Stimulated activated naive CD8-positive, alpha-beta T cell treated with anti-CD3 and anti-CD28 coated beads, Interleukin-15, Interleukin-2, amounts not matched to agents 100 ng/mL and 50 ng/mL, for 24 hours (primary cell): ENCODE measurements at regions not wholly inside any gene's neighbourhood (a gene's known extent, or its start where the extent isn't known, plus 50 kb on each side); places are given as distances from the start of the nearest gene placed in this dataset.
"Not testable (repeated sequence)": the region's sequence is repeated elsewhere in the genome, so short reads cannot be mapped to it uniquely, and the experiment has no call there.

Source experiments
- H3K27ac Mint-ChIP-seq: one replicate; pipeline ENCODE4 v1.8.0; 2021; ENCODE audit warnings: mild to moderate bottlenecking, mixed read lengths
- H3K27me3 Mint-ChIP-seq: one replicate; pipeline ENCODE4 v1.8.0; 2021; ENCODE audit warnings: mixed read lengths
- H3K36me3 Mint-ChIP-seq: one replicate; pipeline ENCODE4 v1.8.0; 2021; ENCODE audit warnings: low read depth, mixed read lengths
- H3K4me1 Mint-ChIP-seq: one replicate; pipeline ENCODE4 v1.8.0; 2021; ENCODE audit warnings: low read depth, mixed read lengths
- H3K4me3 Mint-ChIP-seq: one replicate; pipeline ENCODE4 v1.8.0; 2021; ENCODE audit warnings: mild to moderate bottlenecking, mixed read lengths
- H3K9me3 Mint-ChIP-seq: one replicate; pipeline ENCODE4 v1.8.0; 2021; ENCODE audit warnings: mixed read lengths

DNA sequence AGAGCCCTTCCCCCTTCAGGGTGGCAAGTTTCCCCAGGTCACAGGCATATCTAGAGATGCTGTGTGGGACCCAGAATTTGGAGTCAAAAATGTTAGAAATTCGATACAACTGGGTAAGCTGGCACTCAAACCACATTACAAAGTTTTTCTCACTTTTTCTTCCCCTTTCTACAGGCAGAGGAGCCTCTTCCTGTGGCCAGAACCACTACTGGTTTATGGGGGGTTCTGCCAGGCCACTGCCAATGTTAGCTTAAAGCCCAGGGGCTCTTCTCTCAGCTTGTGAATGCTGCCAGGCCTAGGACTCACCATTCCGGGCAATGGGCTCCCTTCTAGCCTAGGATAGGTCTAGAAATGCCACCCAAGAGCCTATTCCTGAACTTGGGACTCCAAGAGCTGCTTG, 617.9 kb upstream of the PHF14 start:
- H3K27ac Mint-ChIP-seq = no peak overlapping the region
- H3K4me3 Mint-ChIP-seq = no peak overlapping the region
- H3K4me1 Mint-ChIP-seq = no peaks in the 10 kb centered on the region
- H3K36me3 Mint-ChIP-seq = no peaks in the 10 kb centered on the region
- peaks cover 9% of the 10 kb centered on the region for H3K9me3 Mint-ChIP-seq
- H3K27me3 Mint-ChIP-seq = no peaks in the 10 kb centered on the region

- no peaks in the 10 kb centered on the region for H3K27me3 Mint-ChIP-seq
- H3K4me3 Mint-ChIP-seq = no peak overlapping the region
- no peaks in the 10 kb centered on the region for H3K4me1 Mint-ChIP-seq
- peaks cover 9% of the 10 kb centered on the region for H3K9me3 Mint-ChIP-seq
- no peak overlapping the region for H3K27ac Mint-ChIP-seq
- H3K36me3 Mint-ChIP-seq = no peaks in the 10 kb centered on the region
Observed at GRCh38 chr7:10360050-10360449, 613.6 kb upstream of the PHF14 start.

DNA sequence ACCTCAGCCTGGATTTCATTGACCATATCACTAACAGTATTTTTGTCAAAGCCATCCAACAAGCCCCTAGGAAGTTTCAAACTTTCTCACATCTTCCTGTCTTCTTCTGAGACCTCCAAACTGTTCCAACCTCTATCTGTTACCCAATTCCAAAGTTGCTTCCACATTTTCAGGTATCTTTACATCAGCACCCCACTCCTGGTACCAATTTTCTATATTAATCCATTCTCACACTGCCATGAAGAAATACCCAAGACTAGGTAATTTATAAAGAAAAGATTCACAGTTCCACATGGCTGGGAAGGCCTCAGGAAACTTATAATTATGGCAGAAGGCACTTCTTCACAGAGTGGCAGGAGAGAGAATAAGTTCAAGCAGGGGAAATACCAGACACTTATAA, 571.9 kb upstream of the PHF14 start:
- H3K36me3 Mint-ChIP-seq = no peaks in the 10 kb centered on the region
- no peaks in the 10 kb centered on the region for H3K4me1 Mint-ChIP-seq
- no peaks in the 10 kb centered on the region for H3K27me3 Mint-ChIP-seq
- H3K9me3 Mint-ChIP-seq = peaks cover 23% of the 10 kb centered on the region
- no peak overlapping the region for H3K27ac Mint-ChIP-seq
- H3K4me3 Mint-ChIP-seq = no peak overlapping the region

GRCh38 chr7:10412422-10413019, 561.2 kb upstream of the PHF14 start:
- H3K36me3 Mint-ChIP-seq = no peaks in the 10 kb centered on the region
- H3K27me3 Mint-ChIP-seq = no peaks in the 10 kb centered on the region
- no peak overlapping the region for H3K27ac Mint-ChIP-seq
- H3K4me1 Mint-ChIP-seq = no peaks in the 10 kb centered on the region
- no peaks in the 10 kb centered on the region for H3K9me3 Mint-ChIP-seq
- no peak overlapping the region for H3K4me3 Mint-ChIP-seq

DNA sequence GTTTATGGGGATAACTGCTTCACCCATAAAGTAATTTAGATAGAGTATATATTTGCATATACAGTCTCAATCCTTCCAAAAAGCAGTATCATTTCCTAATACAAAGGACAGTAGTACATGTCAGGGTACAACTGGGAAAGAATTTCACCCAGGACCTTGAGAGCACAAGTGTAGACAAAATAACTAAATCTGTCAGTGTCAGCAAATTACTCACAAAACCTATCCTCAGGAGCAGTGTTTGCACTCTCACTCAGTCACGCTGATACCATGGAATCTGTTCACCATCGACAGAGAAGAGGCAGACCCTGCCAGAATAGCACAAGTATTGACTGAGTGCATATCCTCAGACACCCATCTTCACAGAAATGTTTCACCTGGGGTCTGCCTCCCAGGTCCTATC, 554.7 kb upstream of the PHF14 start:
- no peak overlapping the region for H3K4me3 Mint-ChIP-seq
- H3K27me3 Mint-ChIP-seq = no peaks in the 10 kb centered on the region
- H3K4me1 Mint-ChIP-seq = no peaks in the 10 kb centered on the region
- no peaks in the 10 kb centered on the region for H3K36me3 Mint-ChIP-seq
- H3K9me3 Mint-ChIP-seq = no peaks in the 10 kb centered on the region
- no peak overlapping the region for H3K27ac Mint-ChIP-seq

GRCh38 chr7:10429031-10429430, 544.6 kb upstream of the PHF14 start:
- Mint-ChIP-seq H3K36me3 (no peaks in the 10 kb centered on the region), H3K27ac (no peak overlapping the region), H3K27me3 (no peaks in the 10 kb centered on the region), H3K9me3 (peaks cover 5% of the 10 kb centered on the region), H3K4me3 (no peak overlapping the region), H3K4me1 (no peaks in the 10 kb centered on the region)

- Mint-ChIP-seq H3K27me3 (no peaks in the 10 kb centered on the region), H3K36me3 (no peaks in the 10 kb centered on the region), H3K27ac (no peak overlapping the region), H3K4me1 (no peaks in the 10 kb centered on the region), H3K9me3 (peaks cover 5% of the 10 kb centered on the region), H3K4me3 (no peak overlapping the region)
Observed at GRCh38 chr7:10429511-10429910, 544.2 kb upstream of the PHF14 start.

GRCh38 chr7:10436302-10436701, 537.4 kb upstream of the PHF14 start:
- Mint-ChIP-seq H3K27ac (no peak overlapping the region), H3K27me3 (no peaks in the 10 kb centered on the region), H3K4me1 (no peaks in the 10 kb centered on the region), H3K36me3 (no peaks in the 10 kb centered on the region), H3K9me3 (no peaks in the 10 kb centered on the region), H3K4me3 (no peak overlapping the region)

- no peak overlapping the region for H3K27ac Mint-ChIP-seq
- no peaks in the 10 kb centered on the region for H3K36me3 Mint-ChIP-seq
- H3K27me3 Mint-ChIP-seq = no peaks in the 10 kb centered on the region
- H3K4me3 Mint-ChIP-seq = no peak overlapping the region
- H3K4me1 Mint-ChIP-seq = no peaks in the 10 kb centered on the region
- peaks cover 9% of the 10 kb centered on the region for H3K9me3 Mint-ChIP-seq
Observed at GRCh38 chr7:10439027-10439426, 534.6 kb upstream of the PHF14 start.

GRCh38 chr7:10455936-10456335, 517.7 kb upstream of the PHF14 start:
- Mint-ChIP-seq H3K4me1 (no peaks in the 10 kb centered on the region), H3K4me3 (no peak overlapping the region), H3K36me3 (no peaks in the 10 kb centered on the region), H3K27me3 (no peaks in the 10 kb centered on the region), H3K9me3 (peaks cover 28% of the 10 kb centered on the region), H3K27ac (no peak overlapping the region)

- H3K9me3 Mint-ChIP-seq = peaks cover 6% of the 10 kb centered on the region
- no peaks in the 10 kb centered on the region for H3K27me3 Mint-ChIP-seq
- H3K36me3 Mint-ChIP-seq = no peaks in the 10 kb centered on the region
- no peak overlapping the region for H3K4me3 Mint-ChIP-seq
- H3K4me1 Mint-ChIP-seq = no peaks in the 10 kb centered on the region
- no peak overlapping the region for H3K27ac Mint-ChIP-seq
Observed at GRCh38 chr7:10460474-10460873, 513.2 kb upstream of the PHF14 start.

DNA sequence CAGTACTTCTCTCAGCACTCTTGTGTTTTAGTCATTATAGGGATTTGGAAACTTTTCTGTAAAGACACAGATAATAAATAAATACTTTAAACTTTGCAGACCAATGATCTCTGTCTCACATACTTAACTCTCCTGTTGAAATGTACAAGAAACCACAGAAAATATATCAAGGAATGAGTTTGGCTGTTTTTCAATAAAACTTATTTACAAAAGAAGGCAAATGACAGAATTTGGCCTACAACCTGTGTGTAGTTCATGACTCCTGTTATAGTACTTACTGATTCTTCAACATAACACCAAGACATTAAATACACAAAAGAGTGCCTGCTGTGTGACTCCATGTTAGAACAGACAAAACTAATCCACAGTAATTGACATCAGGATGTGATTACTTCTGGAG, 510.0 kb upstream of the PHF14 start:
- Mint-ChIP-seq H3K27ac (no peak overlapping the region), H3K27me3 (no peaks in the 10 kb centered on the region), H3K4me3 (no peak overlapping the region), H3K4me1 (no peaks in the 10 kb centered on the region), H3K36me3 (no peaks in the 10 kb centered on the region), H3K9me3 (peaks cover 4% of the 10 kb centered on the region)

GRCh38 chr7:10465536-10465935, 508.1 kb upstream of the PHF14 start:
- H3K4me3 Mint-ChIP-seq, H3K4me1 Mint-ChIP-seq, H3K36me3 Mint-ChIP-seq: not testable (repeated sequence)

DNA sequence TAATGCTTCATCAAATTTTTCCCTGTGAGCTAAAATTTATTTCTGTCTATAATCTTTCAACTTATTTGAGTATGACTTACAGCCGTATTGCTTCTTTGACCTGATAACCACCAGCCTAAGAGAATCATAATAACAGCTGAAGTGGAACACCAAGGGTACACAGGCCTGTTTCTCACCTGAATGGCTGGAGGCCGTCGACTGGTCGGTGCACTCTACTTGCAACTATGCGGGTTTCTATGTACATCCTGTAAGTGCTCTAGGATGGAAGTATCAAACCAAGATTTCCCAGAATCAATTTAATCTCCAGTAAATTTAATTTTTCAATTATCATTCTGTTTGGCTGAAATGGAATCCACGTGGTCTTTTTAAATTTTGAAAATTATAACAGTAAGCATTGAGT, 504.8 kb upstream of the PHF14 start:
- Mint-ChIP-seq H3K27ac (no peak overlapping the region), H3K4me3 (no peak overlapping the region), H3K27me3 (no peaks in the 10 kb centered on the region), H3K9me3 (no peaks in the 10 kb centered on the region), H3K36me3 (no peaks in the 10 kb centered on the region), H3K4me1 (no peaks in the 10 kb centered on the region)

More at GRCh38 chr7:10465536-10465935, 508.1 kb upstream of the PHF14 start:
- H3K9me3 Mint-ChIP-seq, H3K27me3 Mint-ChIP-seq, H3K27ac Mint-ChIP-seq: not testable (repeated sequence)

GRCh38 chr7:10469476-10469875, 504.2 kb upstream of the PHF14 start:
- no peak overlapping the region for H3K4me3 Mint-ChIP-seq
- no peaks in the 10 kb centered on the region for H3K4me1 Mint-ChIP-seq
- no peak overlapping the region for H3K27ac Mint-ChIP-seq
- no peaks in the 10 kb centered on the region for H3K36me3 Mint-ChIP-seq
- no peaks in the 10 kb centered on the region for H3K9me3 Mint-ChIP-seq
- no peaks in the 10 kb centered on the region for H3K27me3 Mint-ChIP-seq

DNA sequence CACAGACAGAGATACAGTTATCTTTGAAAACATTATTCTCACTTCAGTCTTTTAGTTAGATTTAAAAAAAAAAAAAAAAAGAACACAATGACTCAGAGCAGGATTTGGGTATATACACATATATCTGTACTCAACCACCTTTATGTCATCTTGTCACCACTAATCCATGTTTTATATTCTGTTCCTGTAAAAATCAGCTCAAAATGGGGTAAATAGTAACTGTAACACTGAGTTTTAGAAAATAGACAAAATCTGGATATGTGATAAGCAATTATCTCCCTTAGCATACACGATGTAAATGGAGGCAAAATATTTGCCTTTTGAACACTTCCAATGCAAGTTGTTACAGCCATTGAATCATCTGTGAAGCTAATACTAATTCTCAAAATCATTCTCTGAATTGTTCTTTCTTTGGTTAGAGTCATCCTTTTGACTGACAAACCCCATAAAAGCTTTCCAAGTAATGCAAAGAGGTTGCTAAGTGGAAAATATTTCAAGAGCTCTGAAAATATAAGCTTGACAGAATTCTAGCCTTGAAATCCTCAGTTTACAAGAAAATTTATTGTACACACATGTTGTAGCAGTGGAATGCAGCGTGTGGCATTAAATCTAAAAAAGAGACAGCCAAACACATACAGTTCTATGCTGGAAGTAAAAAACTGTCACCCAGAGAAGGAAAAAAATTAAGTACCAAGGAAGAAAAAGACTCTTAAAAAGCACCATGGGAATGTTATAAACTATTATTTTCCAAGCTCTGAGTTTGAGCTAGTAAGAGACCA, 502.2 kb upstream of the PHF14 start:
- no peaks in the 10 kb centered on the region for H3K36me3 Mint-ChIP-seq
- H3K4me1 Mint-ChIP-seq = no peaks in the 10 kb centered on the region
- no peak overlapping the region for H3K4me3 Mint-ChIP-seq
- no peak overlapping the region for H3K27ac Mint-ChIP-seq
- no peaks in the 10 kb centered on the region for H3K27me3 Mint-ChIP-seq
- no peaks in the 10 kb centered on the region for H3K9me3 Mint-ChIP-seq
